Osteocyte (in vitro differentiated cells): ENCODE measurements at regions not wholly inside any gene's neighbourhood (a gene's known extent, or its start where the extent isn't known, plus 50 kb on each side); places are given as distances from the start of the nearest gene placed in this dataset.

Source experiments
- DNase-seq: peaks from one replicate; pipeline ENCODE4 v3.0.0; 2021; ENCODE audit warnings: mixed read lengths; ENCODE audit not compliant: unreplicated experiment; ENCODE audit errors: extremely low spot score
- H3K27ac Mint-ChIP-seq: one replicate; pipeline ENCODE4 v1.8.0; 2021; ENCODE audit warnings: mild to moderate bottlenecking, mixed read lengths; ENCODE audit not compliant: unreplicated experiment
- H3K27me3 Mint-ChIP-seq: one replicate; pipeline ENCODE4 v1.8.0; 2021; ENCODE audit warnings: mixed read lengths; ENCODE audit not compliant: unreplicated experiment
- H3K36me3 Mint-ChIP-seq: one replicate; pipeline ENCODE4 v1.8.0; 2021; ENCODE audit warnings: mixed read lengths; ENCODE audit not compliant: unreplicated experiment
- H3K4me1 Mint-ChIP-seq: one replicate; pipeline ENCODE4 v1.8.0; 2021; ENCODE audit warnings: mixed read lengths; ENCODE audit not compliant: unreplicated experiment
- H3K4me3 Mint-ChIP-seq: one replicate; pipeline ENCODE4 v1.8.0; 2021; ENCODE audit warnings: mild to moderate bottlenecking, moderate library complexity, mixed read lengths; ENCODE audit not compliant: unreplicated experiment
- H3K9me3 Mint-ChIP-seq: one replicate; pipeline ENCODE4 v1.8.0; 2021; ENCODE audit warnings: mixed read lengths; ENCODE audit not compliant: unreplicated experiment
- CTCF ChIP-seq: fragments of 200-600 bp; sonication (generic); IDR thresholded peaks from 2 replicates; pipeline ENCODE4 v1.5.0; 2021; ENCODE audit warnings: antibody characterized with exemption, mild to moderate bottlenecking, moderate library complexity

GRCh38 chr11:96967616-96968015, 577.8 kb downstream of the JRKL start:
- TF ChIP-seq CTCF = no peak
- no peak for DNase-seq
- no peaks in the 10 kb centered on the region for H3K9me3 Mint-ChIP-seq
- H3K27me3 Mint-ChIP-seq = no peaks in the 10 kb centered on the region
- H3K27ac Mint-ChIP-seq = no peak overlapping the region
- no peak overlapping the region for H3K4me3 Mint-ChIP-seq
- H3K4me1 Mint-ChIP-seq = no peaks in the 10 kb centered on the region
- H3K36me3 Mint-ChIP-seq = no peaks in the 10 kb centered on the region

- no peak for TF ChIP-seq CTCF
- no peaks in the 10 kb centered on the region for H3K9me3 Mint-ChIP-seq
- no peak overlapping the region for H3K27ac Mint-ChIP-seq
- no peaks in the 10 kb centered on the region for H3K36me3 Mint-ChIP-seq
- no peak overlapping the region for H3K4me3 Mint-ChIP-seq
- no peak for DNase-seq
- no peaks in the 10 kb centered on the region for H3K27me3 Mint-ChIP-seq
- H3K4me1 Mint-ChIP-seq = no peaks in the 10 kb centered on the region
Measured at GRCh38 chr11:96969251-96969650, 579.4 kb downstream of the JRKL start.

- H3K36me3 Mint-ChIP-seq = no peaks in the 10 kb centered on the region
- TF ChIP-seq CTCF = no peak
- DNase-seq = no peak
- H3K9me3 Mint-ChIP-seq = no peaks in the 10 kb centered on the region
- no peaks in the 10 kb centered on the region for H3K27me3 Mint-ChIP-seq
- H3K27ac Mint-ChIP-seq = no peak overlapping the region
- H3K4me3 Mint-ChIP-seq = no peak overlapping the region
- no peaks in the 10 kb centered on the region for H3K4me1 Mint-ChIP-seq
Measured at GRCh38 chr11:96978751-96979150, 588.9 kb downstream of the JRKL start.

- Mint-ChIP-seq H3K4me3 (no peak overlapping the region), H3K27ac (no peak overlapping the region), H3K36me3 (no peaks in the 10 kb centered on the region), H3K4me1 (no peaks in the 10 kb centered on the region), H3K9me3 (no peaks in the 10 kb centered on the region), H3K27me3 (no peaks in the 10 kb centered on the region)
- TF ChIP-seq CTCF = no peak
- DNase-seq = no peak
Measured at GRCh38 chr11:96986516-96986915, 596.7 kb downstream of the JRKL start.

GRCh38 chr11:96990914-96991313, 601.1 kb downstream of the JRKL start:
- Mint-ChIP-seq H3K4me1 (no peaks in the 10 kb centered on the region), H3K9me3 (no peaks in the 10 kb centered on the region), H3K36me3 (no peaks in the 10 kb centered on the region), H3K27me3 (no peaks in the 10 kb centered on the region), H3K4me3 (no peak overlapping the region), H3K27ac (no peak overlapping the region)
- DNase-seq = no peak
- TF ChIP-seq CTCF = no peak
